GM12872 (cell line): ENCODE measurements at regions not wholly inside any gene's neighbourhood (a gene's known extent, or its start where the extent isn't known, plus 50 kb on each side); places are given as distances from the start of the nearest gene placed in this dataset.

Experiments
- TF ChIP-seq, protein P1 (sequence below): IDR thresholded peaks from 3 replicates; pipeline ENCODE4 v1.5.1; 2011; ENCODE audit warnings: low read depth, mild to moderate bottlenecking, low read length, moderate library complexity; ENCODE audit not compliant: insufficient read depth

DNA sequence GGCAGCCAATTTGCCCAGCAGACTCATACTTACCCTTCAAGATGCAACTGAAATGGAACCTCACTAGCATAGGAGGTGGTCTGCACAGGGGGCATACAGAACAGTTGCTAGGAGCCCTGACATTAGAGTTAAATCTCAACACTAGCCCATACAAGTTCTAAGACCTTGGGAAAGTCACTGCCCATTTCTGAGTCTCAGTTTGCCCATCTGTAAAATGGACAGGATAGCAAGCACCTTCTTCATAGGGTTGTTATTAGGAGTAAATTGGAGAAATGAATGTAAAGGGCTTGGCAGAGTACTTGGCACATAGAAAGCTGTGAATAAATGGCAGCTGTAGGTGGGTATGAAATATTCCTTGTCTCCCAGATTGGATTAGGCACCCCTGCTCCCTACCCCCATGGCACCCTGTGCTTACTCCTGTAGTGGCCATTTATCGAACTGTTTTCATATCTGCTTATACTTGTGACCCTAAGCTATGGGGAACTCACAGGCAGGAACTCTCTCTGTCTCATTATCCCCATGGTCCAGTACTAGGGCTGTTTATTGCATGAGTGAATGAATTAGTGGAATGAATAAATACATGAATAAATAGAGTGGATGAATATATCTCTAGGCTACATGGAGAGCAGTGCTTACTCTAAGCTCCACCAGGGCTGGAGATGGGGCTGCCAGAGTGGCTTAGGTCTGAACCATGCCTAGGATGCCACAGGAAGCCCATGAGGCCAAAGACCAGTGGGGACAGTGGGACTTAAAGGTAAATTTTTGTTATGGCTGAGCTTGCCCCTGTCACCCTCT, 152.6 kb downstream of the PLPP3 start:
- TF ChIP-seq, protein P1, sequence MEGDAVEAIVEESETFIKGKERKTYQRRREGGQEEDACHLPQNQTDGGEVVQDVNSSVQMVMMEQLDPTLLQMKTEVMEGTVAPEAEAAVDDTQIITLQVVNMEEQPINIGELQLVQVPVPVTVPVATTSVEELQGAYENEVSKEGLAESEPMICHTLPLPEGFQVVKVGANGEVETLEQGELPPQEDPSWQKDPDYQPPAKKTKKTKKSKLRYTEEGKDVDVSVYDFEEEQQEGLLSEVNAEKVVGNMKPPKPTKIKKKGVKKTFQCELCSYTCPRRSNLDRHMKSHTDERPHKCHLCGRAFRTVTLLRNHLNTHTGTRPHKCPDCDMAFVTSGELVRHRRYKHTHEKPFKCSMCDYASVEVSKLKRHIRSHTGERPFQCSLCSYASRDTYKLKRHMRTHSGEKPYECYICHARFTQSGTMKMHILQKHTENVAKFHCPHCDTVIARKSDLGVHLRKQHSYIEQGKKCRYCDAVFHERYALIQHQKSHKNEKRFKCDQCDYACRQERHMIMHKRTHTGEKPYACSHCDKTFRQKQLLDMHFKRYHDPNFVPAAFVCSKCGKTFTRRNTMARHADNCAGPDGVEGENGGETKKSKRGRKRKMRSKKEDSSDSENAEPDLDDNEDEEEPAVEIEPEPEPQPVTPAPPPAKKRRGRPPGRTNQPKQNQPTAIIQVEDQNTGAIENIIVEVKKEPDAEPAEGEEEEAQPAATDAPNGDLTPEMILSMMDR: no peak

DNA sequence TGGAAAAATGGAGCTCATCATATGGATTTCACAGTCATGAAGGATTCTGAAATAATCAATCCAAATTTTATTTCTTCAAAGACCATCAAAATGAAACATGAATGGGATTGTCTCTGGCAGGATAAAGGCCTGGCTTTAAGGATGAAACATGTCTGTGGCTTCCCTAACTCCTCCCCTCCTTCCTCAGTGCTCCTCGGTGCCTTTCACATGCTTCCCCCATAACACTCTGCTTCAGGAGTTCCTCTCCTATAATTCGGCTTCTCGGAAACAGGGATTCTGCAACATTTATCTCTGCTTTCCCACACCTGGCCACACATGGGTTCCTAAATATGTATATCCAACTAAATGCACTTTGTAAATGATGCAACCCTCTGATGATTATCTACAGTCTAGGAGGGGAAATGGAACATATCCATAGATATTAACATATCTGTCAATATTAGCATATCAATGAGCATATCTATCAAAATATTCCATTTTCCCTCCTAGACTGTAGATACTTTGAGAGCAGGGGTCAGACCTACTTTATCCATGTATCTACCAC, 153.8 kb downstream of the PLPP3 start:
- TF ChIP-seq, protein P1: no peak

- TF ChIP-seq, protein P1: no peak
These were observed 154.4 kb downstream of the PLPP3 start for GRCh38 chr1:56424744-56425493.

GRCh38 chr1:56423716-56424115, 155.6 kb downstream of the PLPP3 start:
- TF ChIP-seq, protein P1: no peak

DNA sequence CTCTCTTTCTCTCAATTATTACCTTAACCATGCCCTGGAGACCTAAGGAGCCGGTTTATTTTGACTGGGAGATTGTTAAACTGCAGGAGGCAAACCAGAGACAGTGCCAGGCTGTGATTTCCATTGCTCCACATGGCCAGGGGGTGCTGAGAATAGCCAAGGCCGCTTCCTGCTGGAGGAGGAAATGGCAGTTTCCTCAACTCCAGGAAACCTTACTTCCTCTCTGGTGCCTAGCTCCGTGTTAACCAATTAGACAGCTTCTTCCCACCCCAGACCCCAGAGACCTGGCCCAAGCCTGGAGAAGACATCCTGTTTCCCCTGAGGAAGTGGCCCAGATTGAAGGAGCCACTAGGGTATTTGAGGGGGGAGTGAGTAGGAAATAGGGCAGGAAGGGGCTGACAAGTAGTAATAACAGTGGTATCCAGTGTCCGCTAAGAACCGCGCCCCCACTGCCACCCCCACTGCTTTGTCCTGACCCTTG, 161.2 kb downstream of the PLPP3 start:
- TF ChIP-seq, protein P1: no peak

DNA sequence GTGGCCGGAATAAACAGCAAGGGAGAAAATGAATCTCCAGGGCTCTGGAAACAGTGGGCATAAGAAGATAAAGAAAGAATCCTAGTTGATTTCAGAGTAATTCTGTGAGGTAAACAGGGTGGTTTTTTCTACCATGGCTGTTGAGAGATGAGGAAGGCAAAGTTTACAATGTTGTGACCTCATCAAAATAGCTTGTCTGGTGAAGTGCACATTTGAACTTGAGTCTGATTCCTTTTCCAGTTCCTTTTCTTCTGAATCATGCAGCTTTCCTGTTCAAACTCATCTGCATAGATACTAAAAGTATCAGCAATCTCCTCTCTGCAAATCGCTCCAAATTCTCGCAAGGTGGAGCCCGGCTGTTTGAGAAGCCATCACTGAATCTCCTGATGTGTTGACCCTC, 161.7 kb downstream of the PLPP3 start:
- TF ChIP-seq, protein P1: no peak

DNA sequence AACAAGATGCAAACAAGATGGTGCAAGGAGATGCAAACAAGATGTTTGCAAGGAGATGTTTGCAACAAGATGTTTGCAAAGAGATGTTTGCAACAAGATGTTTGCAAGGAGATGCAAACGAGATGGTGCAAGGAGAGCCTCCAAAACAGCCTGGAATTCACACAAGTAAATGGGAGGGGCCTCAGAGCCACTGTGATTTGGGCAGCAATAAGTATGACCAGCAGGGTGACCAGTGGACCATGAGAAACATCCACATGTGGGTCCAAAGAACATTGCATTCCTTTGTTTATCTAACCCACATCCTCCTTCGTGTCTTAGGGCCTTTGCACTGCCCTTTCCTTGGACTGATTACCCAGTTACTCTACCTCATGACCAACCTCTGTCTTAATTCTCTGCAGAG, 162.9 kb downstream of the PLPP3 start:
- TF ChIP-seq, protein P1: no peak
